OCI-LY1 (cell line): ENCODE measurements at regions not wholly inside any gene's neighbourhood (a gene's known extent, or its start where the extent isn't known, plus 50 kb on each side); places are given as distances from the start of the nearest gene placed in this dataset.

Source experiments
- CTCF ChIP-seq: fragments of 200-600 bp; sonication (generic), shearing (Covaris generic); IDR thresholded peaks from 2 replicates; pipeline ENCODE4 v1.5.1; 2017; ENCODE audit warnings: mild to moderate bottlenecking, antibody characterized with exemption, low read length, moderate library complexity, mixed read lengths
- EZH2 ChIP-seq: fragments of 200-600 bp; sonication (generic), shearing (Covaris generic); IDR thresholded peaks from 2 replicates; pipeline ENCODE4 v1.8.0; 2017; ENCODE audit warnings: borderline replicate concordance, mixed run types, mild to moderate bottlenecking, antibody characterized with exemption, low read length, moderate library complexity, mixed read lengths

GRCh38 chr1:29599826-29600225, 363.5 kb downstream of the PTPRU start:
- no peak for TF ChIP-seq CTCF
- TF ChIP-seq EZH2 = no peak
